Uterus (tissue), 2 donors: ENCODE measurements at regions not wholly inside any gene's neighbourhood (a gene's known extent, or its start where the extent isn't known, plus 50 kb on each side); places are given as distances from the start of the nearest gene placed in this dataset.

Experiments used
- POLR2A ChIP-seq, 2 donors: fragments of 450-650 bp; IDR thresholded peaks; one replicate each; pipeline ENCODE4 v1.6.1; 2016; ENCODE audit warnings: antibody characterized with exemption in 2 of 2, mild to moderate bottlenecking in 1 of 2, moderate library complexity in 1 of 2
- TF ChIP-seq, protein P1 (sequence below), 4 experiments: fragments of 200-600 bp in 2 of 4; fragments of 450-650 bp in 2 of 4; sonication (generic) in 2 of 4; IDR thresholded peaks; one replicate each; pipeline ENCODE4 v1.5.1; 2016 to 2019; ENCODE audit warnings: antibody characterized with exemption in 4 of 4, mild to moderate bottlenecking in 2 of 4, moderate library complexity in 1 of 4

DNA sequence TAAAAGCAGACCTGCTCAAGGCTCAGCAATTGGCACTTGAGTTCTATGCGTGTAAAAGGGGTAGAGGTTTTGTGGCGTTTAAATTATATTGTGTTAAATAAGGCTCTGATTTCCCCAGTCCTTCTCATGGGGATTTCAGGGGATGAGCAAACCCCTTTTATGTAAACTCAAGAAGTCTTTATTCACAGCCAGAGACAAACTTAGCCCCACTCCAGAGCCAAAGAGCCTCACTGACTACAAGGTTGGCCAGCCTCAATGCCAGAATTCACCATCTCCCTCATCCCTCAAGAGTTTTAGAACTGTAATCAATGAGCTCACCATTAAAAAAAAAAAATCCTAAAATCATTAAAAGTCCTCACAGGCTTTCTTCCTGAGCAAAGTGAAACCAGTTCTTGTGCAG lies 107.8 kb downstream of the SLC30A10 start:
- TF ChIP-seq, protein P1, sequence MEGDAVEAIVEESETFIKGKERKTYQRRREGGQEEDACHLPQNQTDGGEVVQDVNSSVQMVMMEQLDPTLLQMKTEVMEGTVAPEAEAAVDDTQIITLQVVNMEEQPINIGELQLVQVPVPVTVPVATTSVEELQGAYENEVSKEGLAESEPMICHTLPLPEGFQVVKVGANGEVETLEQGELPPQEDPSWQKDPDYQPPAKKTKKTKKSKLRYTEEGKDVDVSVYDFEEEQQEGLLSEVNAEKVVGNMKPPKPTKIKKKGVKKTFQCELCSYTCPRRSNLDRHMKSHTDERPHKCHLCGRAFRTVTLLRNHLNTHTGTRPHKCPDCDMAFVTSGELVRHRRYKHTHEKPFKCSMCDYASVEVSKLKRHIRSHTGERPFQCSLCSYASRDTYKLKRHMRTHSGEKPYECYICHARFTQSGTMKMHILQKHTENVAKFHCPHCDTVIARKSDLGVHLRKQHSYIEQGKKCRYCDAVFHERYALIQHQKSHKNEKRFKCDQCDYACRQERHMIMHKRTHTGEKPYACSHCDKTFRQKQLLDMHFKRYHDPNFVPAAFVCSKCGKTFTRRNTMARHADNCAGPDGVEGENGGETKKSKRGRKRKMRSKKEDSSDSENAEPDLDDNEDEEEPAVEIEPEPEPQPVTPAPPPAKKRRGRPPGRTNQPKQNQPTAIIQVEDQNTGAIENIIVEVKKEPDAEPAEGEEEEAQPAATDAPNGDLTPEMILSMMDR (IDR thresholded peaks at IDR 0.05) = no peak
- no peak for TF ChIP-seq POLR2A (IDR thresholded peaks at IDR 0.05)
